Gastroesophageal sphincter (tissue), 4 donors: ENCODE measurements at regions not wholly inside any gene's neighbourhood (a gene's known extent, or its start where the extent isn't known, plus 50 kb on each side); places are given as distances from the start of the nearest gene placed in this dataset.
"Not testable (repeated sequence)": the region's sequence is repeated elsewhere in the genome, so short reads cannot be mapped to it uniquely, and the experiment has no call there.

Source experiments
- ATAC-seq: fragments of 150-250 bp; one replicate; pipeline ENCODE4 v1.9.1; 2016; ENCODE audit warnings: mild to moderate bottlenecking, moderate library complexity
- H3K27ac ChIP-seq, 4 donors: fragments of 200-600 bp; sonication (generic) in 3 of 4; 1 replicate in 3 of 4; 2 replicates in 1 of 4; pipeline ENCODE4 v1.5.1; 2016 to 2019
- H3K27me3 ChIP-seq: fragments of 200-600 bp; sonication (generic); one replicate; pipeline ENCODE4 v1.5.1; 2019
- H3K36me3 ChIP-seq, 2 donors: fragments of 200-600 bp; sonication (generic); one replicate each; pipeline ENCODE4 v1.5.1; 2019; ENCODE audit warnings: control low read depth in 1 of 2
- H3K4me1 ChIP-seq, 3 donors: fragments of 200-600 bp; sonication (generic); 1 replicate in 2 of 3; 2 replicates in 1 of 3; pipeline ENCODE4 v1.5.1; 2016 to 2019; ENCODE audit warnings: control low read depth in 2 of 3
- H3K4me3 ChIP-seq, 2 donors: fragments of 200-600 bp; sonication (generic); one replicate each; pipeline ENCODE4 v1.5.1; 2019; ENCODE audit warnings: mild to moderate bottlenecking in 1 of 2, moderate library complexity in 1 of 2
- H3K9me3 ChIP-seq, 3 donors: fragments of 200-600 bp; sonication (generic); one replicate each; pipeline ENCODE4 v1.5.1; 2017 to 2019; ENCODE audit warnings: control low read depth in 2 of 3
- CTCF ChIP-seq, 4 experiments: fragments of 200-600 bp in 2 of 4; fragments of 450-650 bp in 2 of 4; sonication (generic) in 1 of 4; IDR thresholded peaks; one replicate each; pipeline ENCODE4 v1.5.1; 2017 to 2019; ENCODE audit warnings: antibody characterized with exemption in 4 of 4, mild to moderate bottlenecking in 2 of 4, moderate library complexity in 2 of 4
- EP300 ChIP-seq: sonication (generic); formaldehyde crosslinking; IDR thresholded peaks from one replicate; pipeline ENCODE4 v1.6.1; 2017; ENCODE audit warnings: antibody characterized with exemption, mild to moderate bottlenecking
- POLR2A ChIP-seq, 2 donors: fragments of 450-650 bp; IDR thresholded peaks; one replicate each; pipeline ENCODE4 v1.6.1; 2017; ENCODE audit warnings: antibody characterized with exemption in 2 of 2, mild to moderate bottlenecking in 2 of 2, moderate library complexity in 1 of 2
- POLR2AphosphoS5 ChIP-seq: sonication (generic); formaldehyde crosslinking; IDR thresholded peaks from one replicate; pipeline ENCODE4 v1.6.1; 2017; ENCODE audit warnings: antibody characterized with exemption
- WGBS, 2 donors: methylation state at CpG; one replicate each; pipeline ENCODE4 v1.1.5; 2018; ENCODE audit warnings: low coverage in 1 of 2; 5-methylcytosine and 5-hydroxymethylcytosine counted together

GRCh38 chr2:83186105-83186760 lies 1272.8 kb downstream of the SUCLG1 start:
- TF ChIP-seq CTCF (IDR thresholded peaks at IDR 0.05), result no peak
- TF ChIP-seq EP300, result no peak
- TF ChIP-seq POLR2AphosphoS5, result no peak
- TF ChIP-seq POLR2A (IDR thresholded peaks at IDR 0.05), result no peak
- WGBS, 2 donors, result 62 to 83% methylated on average over 6 to 8 of the region's 8 CpGs
- no peaks in the 10 kb centered on the region for H3K9me3 ChIP-seq
- H3K4me1 ChIP-seq, result no peaks in the 10 kb centered on the region
- H3K27me3 ChIP-seq, result no peaks in the 10 kb centered on the region
- H3K4me3 ChIP-seq, result no peak overlapping the region
- H3K36me3 ChIP-seq, result no peaks in the 10 kb centered on the region
- H3K27ac ChIP-seq, result no peak overlapping the region
- ATAC-seq, result no peak

GRCh38 chr2:83180862-83181530 lies 1278.1 kb downstream of the SUCLG1 start:
- ATAC-seq, H3K27ac ChIP-seq, H3K9me3 ChIP-seq, H3K27me3 ChIP-seq, H3K36me3 ChIP-seq, H3K4me3 ChIP-seq, H3K4me1 ChIP-seq: not testable (repeated sequence)
- WGBS, 2 donors, result 62% methylated on average over 3 of the region's 34 CpGs; no CpG with 5 or more reads in 1 of the 2 donors

- Histone ChIP-seq H3K4me1 (no peaks in the 10 kb centered on the region), H3K27ac (no peak overlapping the region), H3K9me3 (no peaks in the 10 kb centered on the region), H3K27me3 (no peaks in the 10 kb centered on the region), H3K36me3 (no peaks in the 10 kb centered on the region), H3K4me3 (no peak overlapping the region)
- WGBS, 2 donors, result 73 to 93% methylated on average over 2 of the region's 2 CpGs
- no peak for ATAC-seq
- TF ChIP-seq EP300 (no peak), POLR2AphosphoS5 (no peak), CTCF (IDR thresholded peaks at IDR 0.05) (no peak), POLR2A (IDR thresholded peaks at IDR 0.05) (no peak)
Measured at GRCh38 chr2:83176539-83176938, 1282.5 kb downstream of the SUCLG1 start.

GRCh38 chr2:83172841-83173240 lies 1286.2 kb downstream of the SUCLG1 start:
- H3K36me3 ChIP-seq, result no peaks in the 10 kb centered on the region
- TF ChIP-seq CTCF (IDR thresholded peaks at IDR 0.05), result no peak
- TF ChIP-seq POLR2AphosphoS5, result no peak
- no peak for TF ChIP-seq EP300
- no peak for TF ChIP-seq POLR2A (IDR thresholded peaks at IDR 0.05)
- no peak overlapping the region for H3K4me3 ChIP-seq
- WGBS, 2 donors, result 81 to 83% methylated on average over 1 to 2 of the region's 2 CpGs
- H3K4me1 ChIP-seq, result no peaks in the 10 kb centered on the region
- no peak for ATAC-seq
- no peaks in the 10 kb centered on the region for H3K27me3 ChIP-seq
- H3K27ac ChIP-seq, result no peak overlapping the region
- no peaks in the 10 kb centered on the region for H3K9me3 ChIP-seq

GRCh38 chr2:83168377-83168776 lies 1290.7 kb downstream of the SUCLG1 start:
- Histone ChIP-seq H3K36me3 (no peaks in the 10 kb centered on the region), H3K9me3 (no peaks in the 10 kb centered on the region), H3K27ac (no peak overlapping the region), H3K4me3 (no peak overlapping the region), H3K27me3 (no peaks in the 10 kb centered on the region), H3K4me1 (no peaks in the 10 kb centered on the region)
- 79 to 92% methylated on average over 2 of the region's 2 CpGs for WGBS, 2 donors
- TF ChIP-seq POLR2AphosphoS5 (no peak), CTCF (IDR thresholded peaks at IDR 0.05) (no peak), EP300 (no peak), POLR2A (IDR thresholded peaks at IDR 0.05) (no peak)
- no peak for ATAC-seq
